Left kidney (tissue), 1 donor: ENCODE measurements at regions not wholly inside any gene's neighbourhood (a gene's known extent, or its start where the extent isn't known, plus 50 kb on each side); places are given as distances from the start of the nearest gene placed in this dataset.
"Not testable (repeated sequence)": the region's sequence is repeated elsewhere in the genome, so short reads cannot be mapped to it uniquely, and the experiment has no call there.

Source experiments
- DNase-seq: peaks from one replicate; pipeline ENCODE4 v3.0.0-alpha.2; 2013

- no peak for DNase-seq
Measured at GRCh38 chr3:75129101-75129500, 514.6 kb upstream of the CNTN3 start.

- DNase-seq: no peak
Measured at GRCh38 chr3:75136100-75136897, 521.8 kb upstream of the CNTN3 start.

GRCh38 chr3:75138345-75138744 is 523.9 kb upstream of the CNTN3 start:
- no peak for DNase-seq

- no peak for DNase-seq
Measured at GRCh38 chr3:75140904-75141615, 523.1 kb upstream of the FRG2C start.

- no peak for DNase-seq
Measured at GRCh38 chr3:75144406-75144805, 519.7 kb upstream of the FRG2C start.

- peak; percentile 17 for DNase-seq
Measured at GRCh38 chr3:75171630-75172230, 492.4 kb upstream of the FRG2C start.

- DNase-seq: no peak
Measured at GRCh38 chr3:75176937-75177336, 487.2 kb upstream of the FRG2C start.

- DNase-seq: no peak
Measured at GRCh38 chr3:75180235-75180944, 483.7 kb upstream of the FRG2C start.

GRCh38 chr3:75180945-75181298 is 483.2 kb upstream of the FRG2C start:
- no peak for DNase-seq

- no peak for DNase-seq
Measured at GRCh38 chr3:75188962-75189361, 475.2 kb upstream of the FRG2C start.

- DNase-seq: peak; percentile 17
Measured at GRCh38 chr3:75192146-75192616, 471.9 kb upstream of the FRG2C start.

- no peak for DNase-seq
Measured at GRCh38 chr3:75193797-75194196, 470.3 kb upstream of the FRG2C start.

- not testable (repeated sequence) for DNase-seq
Measured at GRCh38 chr3:75214332-75214731, 449.8 kb upstream of the FRG2C start.

GRCh38 chr3:75218577-75218976 is 445.6 kb upstream of the FRG2C start:
- no peak for DNase-seq

- no peak for DNase-seq
Measured at GRCh38 chr3:75220932-75221331, 443.2 kb upstream of the FRG2C start.

GRCh38 chr3:75224412-75224811 is 439.7 kb upstream of the FRG2C start:
- no peak for DNase-seq

GRCh38 chr3:75232216-75232615 is 431.9 kb upstream of the FRG2C start:
- no peak for DNase-seq

- no peak for DNase-seq
Measured at GRCh38 chr3:75235631-75236030, 428.5 kb upstream of the FRG2C start.

- DNase-seq: no peak
Measured at GRCh38 chr3:75237053-75237452, 427.1 kb upstream of the FRG2C start.

GRCh38 chr3:75237477-75237876 is 426.7 kb upstream of the FRG2C start:
- no peak for DNase-seq

GRCh38 chr3:75241226-75241962 is 422.7 kb upstream of the FRG2C start:
- not testable (repeated sequence) for DNase-seq
